ENCODE measurements at regions not wholly inside any gene's neighbourhood (a gene's known extent, or its start where the extent isn't known, plus 50 kb on each side); places are given as distances from the start of the nearest gene placed in this dataset.

DNA sequence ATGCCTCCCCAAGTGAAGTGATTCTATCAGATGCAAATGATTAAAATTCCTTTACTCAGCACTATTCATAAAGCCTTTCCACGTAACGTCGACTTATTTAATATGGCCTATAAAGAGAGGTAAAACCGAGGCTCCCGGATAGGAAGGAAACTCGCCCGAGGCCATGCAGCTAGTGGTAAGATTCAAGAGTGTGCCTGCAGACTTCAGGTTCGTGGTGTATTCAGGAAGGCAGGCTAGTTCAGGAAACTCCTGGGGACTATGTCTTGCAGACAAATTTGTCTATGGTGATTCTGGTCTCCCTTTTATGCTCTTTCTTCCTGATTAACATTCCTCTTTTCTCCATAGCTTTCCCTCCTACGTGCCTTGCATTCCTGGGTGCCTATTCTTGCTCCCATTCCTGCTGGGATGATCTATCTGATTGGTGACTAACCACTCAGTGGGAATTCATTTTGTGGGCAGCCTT is 150.7 kb downstream of the SST start:
- TF ChIP-seq POLR2A (IDR thresholded peaks at IDR 0.05; ENCODE audit: low read length) = no peak
- TF ChIP-seq GATA1 (IDR thresholded peaks at IDR 0.05; ENCODE audit: low read depth, low read length) = no peak

Data from erythroblast (primary cell).